ENCODE measurements at regions not wholly inside any gene's neighbourhood (a gene's known extent, or its start where the extent isn't known, plus 50 kb on each side); places are given as distances from the start of the nearest gene placed in this dataset.
"Not testable (repeated sequence)": the region's sequence is repeated elsewhere in the genome, so short reads cannot be mapped to it uniquely, and the experiment has no call there.

- not testable (repeated sequence) for TF ChIP-seq CTCF, POLR2A (IDR thresholded peaks at IDR 0.05)
Measured at GRCh38 chr15:79744485-79744884, 152.3 kb downstream of the MTHFS start.
